SKM-1 (cell line): ENCODE measurements at regions not wholly inside any gene's neighbourhood (a gene's known extent, or its start where the extent isn't known, plus 50 kb on each side); places are given as distances from the start of the nearest gene placed in this dataset.

Experiments
- DNase-seq: peaks from one replicate; lab custom pipeline; 2025; ENCODE audit not compliant: unreplicated experiment; lab: John Stamatoyannopoulos, UW

DNA sequence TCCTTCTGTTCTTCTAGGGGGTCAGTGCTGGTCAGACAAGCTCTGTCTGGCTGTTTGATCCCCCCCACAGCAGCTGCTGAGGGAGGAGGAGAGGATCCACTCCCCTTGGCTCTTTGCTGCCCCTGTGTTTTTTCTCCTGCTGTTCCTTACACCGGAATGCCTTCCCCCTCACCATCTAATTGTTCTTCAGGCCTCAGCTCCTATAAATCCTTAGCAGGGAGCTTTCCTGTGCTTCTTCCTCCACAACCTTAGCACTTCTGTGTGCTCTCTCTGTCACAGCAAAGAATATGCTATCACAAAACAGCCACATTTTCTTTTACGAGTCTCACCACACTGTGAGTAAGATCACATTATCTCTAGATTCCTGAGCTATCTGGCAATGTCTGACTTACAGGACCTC is 196.6 kb downstream of the OTOR start:
- DNase-seq: no peak

DNA sequence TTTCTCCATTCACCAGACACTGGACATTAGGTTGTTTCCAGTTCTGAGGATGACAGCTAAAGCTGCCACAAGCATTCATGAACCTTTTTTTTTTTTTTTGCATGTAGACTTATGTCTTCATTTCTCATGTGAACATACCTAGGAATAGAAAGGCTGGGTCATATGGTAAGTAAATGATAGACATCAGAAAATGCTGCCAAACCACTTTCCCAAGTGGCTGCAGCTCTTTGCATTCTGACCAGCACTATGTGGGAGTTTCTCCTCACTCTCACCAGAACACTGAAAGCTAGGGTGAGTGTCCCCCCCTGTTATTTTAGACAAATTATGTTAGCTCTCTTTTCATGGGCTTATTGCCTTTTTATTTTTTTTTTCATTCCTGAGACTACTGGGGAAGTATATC is 197.5 kb downstream of the OTOR start:
- DNase-seq: no peak

DNA sequence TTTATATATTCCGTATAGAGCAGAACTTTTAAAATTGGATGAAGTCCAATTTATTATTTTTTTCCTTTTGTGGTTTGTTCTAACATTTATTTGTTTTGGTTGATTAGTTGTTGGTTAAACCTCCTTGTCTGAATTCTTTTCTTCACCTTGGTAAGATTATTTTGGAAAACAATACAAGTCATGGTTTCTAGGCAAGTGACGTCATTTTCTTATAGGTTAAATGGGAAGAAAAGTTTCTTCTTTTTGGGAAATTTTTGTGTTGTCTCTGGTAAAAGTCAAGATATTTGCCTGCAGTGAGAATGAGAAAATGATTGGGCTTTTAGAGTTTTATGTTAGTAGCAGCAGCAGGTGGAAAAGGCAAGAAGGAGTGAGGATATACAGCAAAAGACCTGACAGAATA is 197.9 kb downstream of the OTOR start:
- DNase-seq: no peak

DNA sequence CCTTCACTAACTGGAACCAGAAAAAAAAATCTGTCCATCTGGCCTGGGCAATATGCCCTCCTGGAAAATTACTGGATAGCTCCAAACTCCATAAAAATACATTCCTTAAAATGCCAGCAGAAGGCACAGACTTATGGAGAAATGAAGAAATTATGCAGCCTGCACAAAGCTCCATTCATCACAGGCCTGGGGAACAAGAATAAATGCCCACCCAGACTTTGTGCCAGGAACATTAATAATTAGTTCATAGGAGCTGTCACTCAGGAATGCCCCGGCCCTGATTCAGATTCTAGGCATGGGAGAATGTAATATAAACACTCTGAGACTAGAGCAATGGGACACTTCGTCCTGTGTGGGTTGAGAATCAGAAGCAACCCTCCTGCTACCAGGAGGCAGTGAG is 199.3 kb downstream of the OTOR start:
- no peak for DNase-seq

DNA sequence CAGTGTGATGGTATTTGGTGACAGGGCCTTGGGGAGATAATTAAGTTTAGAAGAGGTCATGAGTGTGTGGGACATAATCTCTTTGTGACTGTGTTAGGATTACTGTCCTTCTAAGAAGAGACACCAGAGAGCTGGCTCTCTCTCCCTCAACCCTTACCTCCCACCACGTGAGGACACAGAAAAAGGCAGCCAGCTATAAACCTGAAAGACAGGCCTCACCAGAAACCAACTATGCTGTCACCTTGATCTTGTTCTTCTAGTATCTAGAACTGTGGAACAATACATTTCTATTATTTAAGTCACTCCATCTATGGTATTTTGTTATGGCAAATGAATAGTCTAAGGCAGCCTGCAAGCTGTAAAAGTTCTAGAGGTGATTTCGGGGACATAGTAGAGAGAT is 203.7 kb downstream of the OTOR start:
- DNase-seq: no peak

DNA sequence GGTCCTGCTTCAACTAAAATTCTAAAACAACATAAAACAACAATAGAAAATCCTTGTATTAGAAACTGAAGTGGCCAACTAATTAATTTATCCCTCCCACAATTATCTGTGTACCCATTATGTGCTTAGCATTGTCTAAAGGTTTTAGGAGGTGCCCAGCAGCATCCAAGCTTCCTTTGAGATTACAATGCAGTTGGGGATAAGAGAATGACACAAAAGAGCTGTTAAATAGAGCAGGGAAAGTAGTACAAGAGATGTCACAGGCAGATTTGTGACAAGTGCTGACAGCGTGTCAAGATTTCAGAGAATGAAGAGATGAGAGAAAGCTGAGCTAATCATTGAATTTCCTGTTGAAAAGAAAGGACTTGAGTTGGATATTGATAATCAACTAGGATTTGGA is 204.8 kb downstream of the OTOR start:
- no peak for DNase-seq

DNA sequence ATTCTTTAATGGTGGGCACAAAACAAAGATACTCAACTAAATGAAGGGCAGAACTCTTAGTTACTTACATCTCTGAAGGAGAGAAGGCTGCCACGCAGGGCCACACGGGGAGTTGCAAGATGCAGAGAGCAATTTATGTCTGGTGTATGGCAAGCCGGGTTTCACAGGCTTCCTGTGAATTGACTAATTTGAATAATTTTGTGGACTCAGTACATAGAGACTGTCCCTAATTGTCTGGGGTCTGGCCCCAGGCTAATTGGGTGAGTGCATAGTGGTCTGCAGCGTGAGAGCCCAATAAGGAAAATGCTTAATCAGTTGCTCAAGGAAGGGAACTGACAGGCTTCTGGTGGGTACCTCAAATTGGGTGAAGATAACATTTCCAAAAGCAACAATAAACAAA is 205.7 kb downstream of the OTOR start:
- DNase-seq: no peak

DNA sequence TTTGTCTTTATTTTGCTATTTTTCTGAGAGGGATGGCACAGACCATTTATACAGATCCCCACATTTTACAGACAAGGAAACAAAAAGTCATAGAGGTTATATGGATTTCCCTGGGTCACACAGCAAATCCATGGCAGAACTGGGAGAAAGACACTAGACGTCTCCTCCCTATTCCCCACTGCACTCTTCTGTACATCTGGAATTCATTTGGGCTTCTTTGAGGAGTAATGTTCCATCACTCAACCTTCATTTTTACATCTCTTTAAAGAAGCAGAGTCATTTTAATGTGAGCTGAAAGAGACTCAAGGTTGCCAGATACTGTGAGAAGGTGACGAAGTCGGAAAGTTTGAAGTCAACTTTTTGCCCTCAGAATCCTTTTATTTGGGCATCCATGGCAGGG is 207.3 kb downstream of the OTOR start:
- no peak for DNase-seq

DNA sequence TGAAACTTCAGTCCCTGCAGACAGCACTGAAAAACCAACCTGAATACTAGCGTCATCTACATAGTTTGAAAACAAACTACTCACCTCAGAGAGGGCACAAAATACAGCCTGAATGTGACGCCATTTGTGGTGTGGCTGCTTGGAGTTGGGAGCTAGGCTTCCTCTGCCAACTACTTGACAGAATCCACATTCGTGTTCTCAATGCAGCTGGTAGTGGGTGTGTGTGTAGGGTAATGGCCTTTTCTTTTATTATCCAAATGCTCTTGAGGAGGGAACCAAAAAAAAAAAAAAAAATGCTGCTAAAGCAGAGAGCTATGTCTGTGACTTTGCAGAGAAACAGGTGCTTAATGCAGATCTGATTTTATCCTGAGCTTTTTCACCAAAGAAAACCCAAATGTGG is 207.8 kb downstream of the OTOR start:
- no peak for DNase-seq

DNA sequence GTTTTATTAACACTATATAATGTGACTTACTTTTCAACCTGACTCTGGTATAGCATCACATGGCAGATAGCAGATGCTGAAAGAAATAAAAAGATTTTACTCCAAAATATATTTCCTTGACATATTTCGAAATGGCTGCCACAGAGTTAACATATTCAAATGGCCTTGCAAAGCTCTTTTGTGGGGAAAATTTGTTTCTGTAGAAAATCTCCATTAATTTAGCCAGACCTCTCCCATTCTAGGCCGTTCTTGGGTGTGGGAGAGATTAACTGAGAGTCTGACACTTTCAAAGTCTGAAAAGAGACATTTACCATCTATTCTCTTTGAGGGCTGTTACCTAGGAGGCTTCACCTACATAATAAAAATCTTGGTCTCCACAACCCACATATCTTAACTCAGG is 217.2 kb downstream of the OTOR start:
- DNase-seq: no peak

DNA sequence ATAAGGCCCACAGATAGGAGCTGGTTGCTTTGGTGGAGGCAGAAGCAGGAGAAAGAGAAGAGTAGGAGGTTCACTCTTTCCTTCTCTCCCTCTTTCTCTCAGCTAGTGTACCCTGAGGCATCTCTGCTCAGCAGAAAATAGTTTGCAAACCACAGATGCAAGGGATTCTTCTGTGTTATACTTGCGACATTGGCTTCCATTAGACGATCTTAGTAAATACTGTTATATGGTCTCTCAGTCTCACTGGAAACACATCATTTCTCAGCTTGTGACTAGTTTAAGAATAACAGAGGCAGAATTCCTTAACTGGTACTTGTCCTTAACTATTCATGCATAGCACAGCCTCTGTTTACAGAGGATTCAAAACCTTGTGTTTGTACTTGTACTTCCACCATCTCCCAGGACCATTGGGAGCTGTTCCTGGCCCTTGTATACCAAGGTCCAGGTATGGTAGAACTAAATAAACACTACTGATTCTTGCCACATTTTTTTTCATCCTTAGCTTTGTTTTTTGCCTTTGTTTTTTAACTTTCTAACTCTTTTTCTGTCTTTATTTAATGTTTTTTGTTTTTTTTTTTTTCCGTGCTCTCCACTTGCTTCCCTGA is 218.2 kb downstream of the OTOR start:
- no peak for DNase-seq

DNA sequence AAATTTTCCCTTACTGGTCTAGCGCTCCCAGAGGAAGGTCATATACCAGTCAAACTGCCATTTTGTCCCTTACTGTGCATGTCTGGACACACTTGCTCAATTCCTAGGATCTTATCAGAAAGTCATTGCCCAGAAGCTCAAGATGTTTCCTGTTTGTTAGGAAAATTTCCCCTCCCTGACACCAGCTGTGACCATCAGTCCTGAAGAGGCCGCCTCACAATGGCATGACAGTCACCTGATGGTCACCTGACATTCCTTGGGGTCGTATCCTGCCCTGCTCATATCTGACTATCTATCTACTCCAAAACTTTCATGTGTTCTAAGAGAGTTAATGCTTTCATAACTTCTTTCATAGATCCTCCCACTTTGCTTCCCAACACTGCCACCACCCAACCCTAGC is 219.9 kb downstream of the OTOR start:
- no peak for DNase-seq

DNA sequence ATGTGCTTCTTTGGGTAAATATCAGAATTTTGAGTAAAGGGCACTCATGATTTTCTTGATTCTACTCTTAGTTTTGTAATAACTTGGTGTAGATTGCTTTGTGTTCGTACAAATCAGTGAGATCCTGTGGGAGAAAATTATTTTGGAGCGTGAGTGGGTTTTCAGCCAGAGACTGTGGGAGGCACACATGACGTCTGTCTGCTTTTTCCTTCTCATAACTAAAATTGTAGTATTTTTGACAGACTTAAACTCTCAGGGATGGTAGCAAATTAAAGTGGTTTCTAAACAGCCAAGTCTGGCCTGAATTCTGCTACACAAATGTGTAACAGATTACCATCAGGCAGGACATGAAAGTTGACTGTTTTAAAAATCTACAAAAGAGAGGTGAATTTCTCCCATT is 222.6 kb downstream of the OTOR start:
- DNase-seq: no peak

DNA sequence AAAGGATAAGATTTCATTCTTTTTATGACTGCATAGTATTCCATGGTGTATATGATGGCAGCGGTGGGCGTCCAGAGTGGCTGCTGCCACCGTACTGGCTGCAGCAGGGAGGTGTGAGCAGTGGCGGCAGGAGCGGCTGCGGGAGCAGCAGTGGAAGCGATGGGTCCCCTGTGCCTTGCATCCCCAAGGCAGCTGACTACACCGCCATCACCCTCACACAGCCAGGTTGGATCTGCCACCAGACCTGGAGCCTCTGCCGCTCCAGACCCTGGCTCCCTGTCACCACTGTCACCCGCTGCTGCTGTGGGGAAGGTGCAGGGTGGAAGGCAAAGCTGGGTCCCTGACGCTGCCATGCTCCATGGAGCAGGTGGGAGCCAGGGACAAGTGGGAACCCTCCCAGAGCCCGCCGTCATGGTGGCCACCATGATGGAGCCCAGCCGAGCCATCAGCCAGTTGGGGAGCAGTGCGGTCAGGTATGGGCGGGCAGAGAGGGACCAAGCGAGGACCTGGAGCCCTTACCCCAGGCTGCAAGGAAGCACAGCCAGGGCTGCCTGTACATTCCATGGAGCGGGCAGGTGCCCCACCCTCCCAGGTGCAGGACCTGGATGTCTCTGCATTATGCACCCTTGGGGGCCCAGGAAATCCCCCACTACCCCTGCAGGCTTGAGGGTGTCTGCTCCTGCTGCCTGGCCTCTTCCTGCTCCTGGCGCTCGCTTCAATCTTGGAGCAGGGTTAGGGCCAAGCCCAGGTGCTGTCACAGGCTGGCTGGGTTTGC is 226.1 kb downstream of the OTOR start:
- no peak for DNase-seq

DNA sequence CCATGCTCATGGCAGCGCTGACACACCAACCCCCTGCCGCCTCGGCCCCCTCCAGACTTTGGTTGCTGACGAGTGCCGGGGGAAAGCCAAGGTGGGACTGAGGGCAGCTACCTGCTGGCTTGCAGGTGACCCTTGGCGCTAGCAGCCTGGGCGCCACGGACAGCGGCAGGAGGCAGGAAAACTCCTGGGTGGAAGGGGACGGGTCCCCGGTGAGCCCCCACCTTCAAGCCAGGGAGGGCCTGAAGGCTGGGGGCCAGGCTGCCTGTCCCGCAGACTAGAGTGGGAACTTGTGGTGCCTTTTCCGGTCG is 226.7 kb downstream of the OTOR start:
- DNase-seq: no peak

DNA sequence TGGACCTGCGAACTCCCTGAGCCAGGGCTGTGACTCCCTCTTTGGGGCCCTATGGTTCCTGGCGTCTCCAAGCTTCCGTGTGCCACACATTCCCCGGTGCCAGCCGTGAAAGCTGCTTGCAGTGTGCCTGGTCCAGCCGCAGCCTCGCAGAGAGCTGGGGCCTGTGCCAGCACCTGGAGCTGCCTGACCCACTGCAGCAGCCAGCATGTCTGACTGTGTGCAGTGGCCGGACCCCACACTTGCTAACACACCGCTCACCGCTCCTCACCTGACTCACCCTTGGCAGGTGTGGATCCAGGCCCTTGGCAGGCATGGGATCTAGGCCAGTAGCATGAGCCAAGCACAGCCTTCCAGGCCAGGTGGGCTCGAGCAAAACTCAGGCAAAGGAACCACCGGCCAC is 227.5 kb downstream of the OTOR start:
- DNase-seq: no peak

DNA sequence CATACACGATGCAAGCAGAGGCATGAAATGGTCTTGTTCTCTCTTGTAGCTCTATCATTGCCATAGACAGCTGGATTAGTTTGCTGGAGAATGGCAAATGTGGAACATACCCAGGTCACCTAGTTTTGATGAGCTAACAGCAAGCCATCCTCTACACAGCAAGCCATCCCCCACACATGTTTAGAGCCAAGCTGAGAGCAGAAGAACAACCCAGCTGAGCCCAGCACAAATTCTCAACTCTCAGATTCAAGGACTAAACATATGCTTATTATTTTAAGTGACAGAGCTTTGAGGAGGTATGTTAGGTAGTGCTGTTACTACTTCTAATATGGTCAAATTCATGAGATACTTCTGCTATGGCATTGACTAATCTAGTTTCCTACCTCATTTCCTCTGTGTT is 230.3 kb downstream of the OTOR start:
- DNase-seq: no peak

DNA sequence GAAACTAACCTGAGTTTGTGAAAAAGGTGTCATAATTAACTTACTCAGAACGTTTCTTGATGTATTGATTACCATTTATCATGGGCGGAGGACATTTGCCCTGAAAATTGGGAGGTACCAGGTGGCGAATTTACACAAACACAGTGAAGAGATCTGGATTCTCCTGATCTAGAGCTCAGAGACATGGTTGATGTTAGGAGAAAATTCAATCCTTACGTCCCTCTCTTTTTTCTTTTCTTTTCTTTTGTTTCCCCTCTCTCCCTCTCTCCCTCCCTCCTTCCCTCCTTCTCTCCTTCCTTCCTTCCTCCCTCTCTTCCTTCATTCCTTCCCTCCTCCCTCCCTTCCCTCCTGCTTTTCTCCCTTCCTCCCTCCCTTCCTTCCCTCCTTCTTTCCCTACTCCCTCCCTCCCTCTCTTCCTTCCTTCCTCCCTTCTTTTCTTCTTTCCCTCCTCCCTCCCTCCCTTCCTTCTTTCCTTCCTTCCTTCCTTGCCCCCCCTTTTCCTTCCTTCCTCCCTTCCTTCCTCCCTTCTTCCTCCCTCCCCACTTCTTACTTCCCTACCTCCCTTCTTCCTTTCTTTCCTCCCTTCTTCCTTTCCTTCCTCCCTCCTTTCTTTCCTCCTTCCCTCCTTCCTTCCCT is 234.1 kb downstream of the OTOR start:
- no peak for DNase-seq

DNA sequence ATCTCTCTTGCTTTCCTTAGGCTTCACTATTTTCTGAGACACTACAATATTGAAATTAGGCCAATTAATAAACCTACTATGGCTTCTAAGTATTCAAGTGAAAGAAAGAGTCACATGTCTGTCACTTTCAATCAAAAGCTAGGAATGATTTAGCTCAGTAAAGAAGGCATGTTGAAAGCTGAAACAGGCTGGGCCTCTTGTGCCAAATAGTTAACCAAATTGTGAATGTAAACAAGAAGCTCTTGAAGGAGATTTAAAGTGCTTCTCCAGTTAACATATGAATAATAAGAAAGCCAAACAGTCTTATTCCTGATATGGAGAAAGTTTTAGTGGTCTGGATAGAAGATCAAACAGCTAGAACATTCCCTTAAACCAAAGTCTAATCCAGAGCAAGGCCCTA is 236.3 kb downstream of the OTOR start:
- no peak for DNase-seq

DNA sequence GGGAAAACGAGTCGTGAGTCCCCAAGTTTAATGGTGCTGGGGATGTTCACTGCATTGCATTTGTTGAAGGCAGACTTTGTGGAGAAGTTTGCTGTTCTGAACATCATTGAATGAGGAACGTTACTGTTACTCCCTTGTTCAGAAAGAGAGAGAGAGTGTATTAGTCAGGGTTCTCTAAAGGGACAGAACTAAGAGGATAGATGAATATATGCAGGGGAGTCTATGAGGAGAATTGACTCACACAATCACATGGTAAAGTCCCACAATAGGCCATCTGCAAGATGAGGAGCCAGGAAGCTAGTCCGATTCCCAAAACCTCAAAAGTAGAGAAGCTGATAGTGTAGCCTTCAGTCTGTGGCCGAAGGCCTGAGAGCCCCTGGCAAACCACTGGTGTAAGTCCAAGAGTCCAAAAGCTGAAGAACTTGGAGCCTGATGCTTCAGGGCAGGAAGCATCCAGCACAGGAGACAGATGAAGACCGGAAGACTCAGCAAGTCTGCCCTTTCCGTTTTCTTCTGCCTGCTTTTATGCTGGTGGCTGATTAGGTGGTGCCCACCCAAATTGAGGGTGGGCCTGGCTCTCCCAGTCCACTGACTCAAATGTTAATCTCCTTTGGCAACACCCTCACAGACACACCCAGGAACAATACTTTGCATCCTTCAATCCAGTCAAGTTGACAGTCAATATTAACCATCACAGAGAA is 223.5 kb upstream of the PCSK2 start:
- no peak for DNase-seq

DNA sequence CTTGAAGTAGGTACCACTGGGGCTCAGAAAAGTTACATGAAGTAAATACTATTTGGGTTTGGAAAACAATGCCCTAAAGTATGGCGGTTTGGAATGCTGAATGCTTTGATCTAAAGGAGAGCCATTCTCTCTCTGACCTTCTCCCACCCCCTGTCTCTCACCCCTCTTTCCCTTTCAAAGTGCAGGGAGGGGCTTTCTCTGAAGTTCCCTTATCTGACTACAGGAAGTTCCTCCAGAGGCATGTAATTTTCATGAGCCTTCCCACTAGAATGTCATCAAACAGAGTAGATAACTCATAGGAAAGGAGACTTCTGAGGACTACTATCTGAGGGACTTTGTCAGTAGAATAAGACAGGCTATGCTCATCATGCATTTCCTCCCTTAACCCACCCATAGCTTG is 216.7 kb upstream of the PCSK2 start:
- DNase-seq: no peak

DNA sequence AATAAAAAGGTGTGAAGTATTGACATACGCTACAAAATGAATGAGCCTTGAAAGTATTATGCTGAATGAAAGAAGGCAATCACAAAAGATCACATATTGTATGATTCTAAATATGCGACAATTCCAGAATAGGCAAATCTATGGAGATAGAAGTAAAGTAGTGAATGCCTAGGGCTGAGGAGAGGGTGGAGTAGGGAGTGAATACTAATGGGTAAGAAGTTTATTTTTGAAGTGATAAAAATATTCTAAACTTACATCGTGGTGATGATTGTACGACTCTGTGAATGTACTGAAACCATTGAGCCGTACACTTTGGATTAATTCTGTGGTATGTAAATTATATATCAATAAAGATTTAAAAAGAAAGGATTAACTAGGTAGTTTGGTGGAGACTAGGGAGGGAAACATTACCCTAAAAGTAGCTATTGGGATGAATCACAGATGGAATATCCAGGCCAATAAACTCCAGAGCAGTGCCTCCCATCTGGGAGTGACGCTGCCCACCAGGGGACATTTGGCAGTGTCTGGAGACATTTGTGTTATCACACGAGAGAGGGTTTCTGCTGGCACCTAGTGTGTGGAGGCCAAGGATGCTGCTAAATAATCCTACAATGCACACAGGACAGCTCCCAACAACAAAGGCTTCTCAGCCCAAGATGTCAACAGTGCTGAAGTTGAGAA is 214.2 kb upstream of the PCSK2 start:
- DNase-seq: no peak
